ENCODE measurements at regions not wholly inside any gene's neighbourhood (a gene's known extent, or its start where the extent isn't known, plus 50 kb on each side); places are given as distances from the start of the nearest gene placed in this dataset.

GRCh38 chr16:87060034-87060986, 256.9 kb downstream of the C16orf95 start:
- DNase-seq = peak; percentile 68

- no peak for DNase-seq
These were observed 255.8 kb downstream of the C16orf95 start for GRCh38 chr16:87061243-87061920.

GRCh38 chr16:87062569-87063442, 254.4 kb downstream of the C16orf95 start:
- DNase-seq = peak; percentile 73

GRCh38 chr16:87063543-87063942, 253.6 kb downstream of the C16orf95 start:
- no peak for DNase-seq

- DNase-seq = no peak
These were observed 252.3 kb downstream of the C16orf95 start for GRCh38 chr16:87064731-87065445.

- DNase-seq = no peak
These were observed 251.6 kb downstream of the C16orf95 start for GRCh38 chr16:87065446-87066132.

GRCh38 chr16:87066133-87067002, 250.8 kb downstream of the C16orf95 start:
- no peak for DNase-seq

GRCh38 chr16:87067003-87067556, 250.1 kb downstream of the C16orf95 start:
- no peak for DNase-seq

- DNase-seq = peak; percentile 33
These were observed 249.1 kb downstream of the C16orf95 start for GRCh38 chr16:87067836-87068761.

GRCh38 chr16:87068762-87069150, 248.4 kb downstream of the C16orf95 start:
- DNase-seq = no peak

- no peak for DNase-seq
These were observed 246.5 kb downstream of the C16orf95 start for GRCh38 chr16:87070657-87071056.

- no peak for DNase-seq
These were observed 245.1 kb downstream of the C16orf95 start for GRCh38 chr16:87072101-87072500.

GRCh38 chr16:87074641-87075318, 242.4 kb downstream of the C16orf95 start:
- no peak for DNase-seq

GRCh38 chr16:87075319-87075860, 241.8 kb downstream of the C16orf95 start:
- DNase-seq = no peak

- DNase-seq = no peak
These were observed 240.8 kb downstream of the C16orf95 start for GRCh38 chr16:87076331-87076949.

- peak; percentile 53 for DNase-seq
These were observed 240.0 kb downstream of the C16orf95 start for GRCh38 chr16:87076950-87077749.

GRCh38 chr16:87077750-87078127, 239.5 kb downstream of the C16orf95 start:
- DNase-seq = no peak

Measured in fibroblast of skin of right biceps (primary cell).